NCI-H748 (cell line): ENCODE measurements at regions not wholly inside any gene's neighbourhood (a gene's known extent, or its start where the extent isn't known, plus 50 kb on each side); places are given as distances from the start of the nearest gene placed in this dataset.
"Not testable (repeated sequence)": the region's sequence is repeated elsewhere in the genome, so short reads cannot be mapped to it uniquely, and the experiment has no call there.

Experiments
- DNase-seq: peaks from one replicate; lab custom pipeline; 2025; ENCODE audit not compliant: unreplicated experiment; lab: John Stamatoyannopoulos, UW

DNA sequence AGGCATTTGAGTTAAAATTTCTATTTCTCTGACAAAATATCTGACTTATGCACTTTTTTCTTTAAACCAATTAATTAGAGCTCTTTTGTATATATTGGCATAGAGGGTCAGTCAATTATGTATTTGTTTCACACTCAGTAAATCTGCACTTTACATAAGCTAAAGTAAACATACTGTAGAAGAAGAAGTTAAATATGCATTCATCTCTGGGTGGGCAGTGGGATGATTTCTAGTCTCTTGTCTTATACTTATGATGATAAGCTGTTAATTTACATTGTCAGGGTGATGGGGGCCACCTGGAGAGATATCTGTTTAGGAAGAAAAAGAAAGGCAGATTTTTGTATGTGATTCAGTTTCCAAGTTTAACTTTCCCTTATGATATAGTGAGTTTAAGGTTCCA, 330.8 kb downstream of the IPO8 start:
- DNase-seq = no peak

DNA sequence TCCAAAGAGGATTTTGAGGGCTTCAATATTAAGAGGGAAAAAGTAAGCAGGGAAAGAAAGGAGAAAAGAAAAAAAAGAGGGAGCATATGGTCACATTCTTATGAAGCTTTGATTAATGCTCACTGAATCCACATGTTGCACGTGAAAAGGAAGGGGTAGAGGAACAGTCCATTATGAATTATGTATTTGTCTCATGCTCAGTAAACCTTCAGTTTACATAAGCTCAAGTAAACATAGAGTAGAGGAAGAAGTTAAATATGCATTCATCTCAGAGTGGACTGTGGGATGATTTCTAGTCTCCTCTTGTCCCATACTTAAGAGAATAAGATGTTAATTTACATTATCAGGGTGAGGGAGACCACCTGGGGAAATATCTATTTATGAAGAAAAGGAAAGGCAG, 334.5 kb downstream of the IPO8 start:
- DNase-seq = no peak

- DNase-seq = no peak
These were observed 337.0 kb downstream of the IPO8 start for GRCh38 chr12:30358671-30359070.

- no peak for DNase-seq
These were observed 337.7 kb downstream of the IPO8 start for GRCh38 chr12:30357766-30358490.

GRCh38 chr12:30345744-30346471, 349.8 kb downstream of the IPO8 start:
- no peak for DNase-seq

DNA sequence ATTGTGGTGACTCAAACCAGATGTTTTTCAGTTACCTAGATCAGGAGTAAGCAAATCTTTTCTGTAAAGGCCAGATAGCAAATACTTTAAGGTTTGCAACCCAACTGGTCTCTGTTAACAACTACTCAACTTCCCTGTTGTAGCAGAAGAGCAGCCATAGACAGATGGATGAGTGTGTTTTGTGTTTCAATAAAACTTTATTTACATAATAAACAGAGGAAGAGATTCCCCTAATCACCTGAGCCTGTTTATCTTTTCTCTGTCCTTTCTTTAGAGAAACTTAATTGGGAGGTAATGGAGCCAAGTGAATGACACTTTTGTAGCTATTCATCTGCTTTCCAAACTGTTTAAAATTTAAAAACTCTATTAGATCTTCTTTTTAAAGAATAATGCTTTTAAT, 365.1 kb downstream of the IPO8 start:
- DNase-seq = no peak

DNA sequence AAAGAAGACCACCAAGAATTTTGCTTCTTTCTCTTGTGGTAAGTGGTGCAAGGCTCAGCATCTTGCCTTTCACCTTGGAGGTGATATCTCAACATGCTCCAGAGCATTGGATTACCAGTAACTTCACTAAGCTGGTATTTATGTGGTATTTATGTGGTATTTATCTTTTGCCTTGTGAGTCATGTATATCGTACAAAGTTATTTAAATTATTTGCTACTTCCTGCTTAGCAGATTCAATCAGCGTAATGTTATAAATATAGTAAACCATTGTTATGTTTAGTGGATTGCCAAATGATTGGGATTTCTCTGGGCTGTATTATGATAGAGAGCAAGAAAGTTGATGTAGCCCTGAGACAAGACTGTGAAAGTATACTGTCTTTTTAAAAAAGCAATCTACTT, 366.4 kb downstream of the IPO8 start:
- DNase-seq = no peak

- no peak for DNase-seq
These were observed 372.7 kb downstream of the IPO8 start for GRCh38 chr12:30323008-30323407.

DNA sequence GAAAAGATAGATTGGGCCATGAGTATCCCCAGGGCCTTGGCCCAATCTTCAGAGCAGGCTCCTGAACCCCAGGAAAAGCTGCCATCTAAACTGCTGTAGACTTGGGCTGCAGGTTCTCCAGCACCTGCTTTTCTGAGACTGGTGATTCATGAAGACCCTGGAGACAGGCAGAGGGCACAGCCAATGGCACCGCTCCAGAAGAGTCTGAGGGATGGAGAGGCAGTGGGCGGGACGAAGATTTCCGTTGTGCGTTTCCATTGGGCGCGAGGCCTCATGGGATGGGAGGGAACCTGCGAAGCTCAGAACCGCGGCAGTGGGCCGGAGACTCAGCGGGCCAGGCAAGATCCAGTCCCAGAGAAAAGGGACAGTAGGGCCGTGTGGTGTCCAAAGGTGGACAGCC, 375.1 kb downstream of the IPO8 start:
- no peak for DNase-seq

- DNase-seq = no peak
These were observed 381.1 kb downstream of the IPO8 start for GRCh38 chr12:30314506-30315100.

- no peak for DNase-seq
These were observed 387.5 kb downstream of the IPO8 start for GRCh38 chr12:30308010-30308717.

DNA sequence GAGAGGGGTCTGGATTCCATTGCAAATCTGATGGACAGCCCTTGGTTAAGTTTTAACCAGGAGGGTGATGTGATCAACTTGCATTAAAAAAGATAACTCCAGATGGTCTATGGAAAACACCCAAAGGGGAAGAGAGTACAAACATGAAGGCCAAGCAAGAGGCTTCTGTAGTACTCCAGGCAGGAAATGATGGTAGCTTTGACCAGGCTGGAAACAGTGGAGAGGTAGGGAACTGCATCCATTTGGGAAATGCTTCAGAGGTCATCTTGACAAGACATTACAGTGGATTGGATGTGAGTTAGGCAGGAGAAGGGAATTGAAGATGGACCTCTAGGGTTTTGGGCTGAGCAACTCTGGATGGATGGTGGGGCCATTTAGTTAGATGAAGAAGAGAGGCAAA, 391.1 kb downstream of the IPO8 start:
- no peak for DNase-seq

GRCh38 chr12:30301291-30301690, 394.4 kb downstream of the IPO8 start:
- no peak for DNase-seq

GRCh38 chr12:30296486-30296885, 399.2 kb downstream of the IPO8 start:
- DNase-seq = no peak

DNA sequence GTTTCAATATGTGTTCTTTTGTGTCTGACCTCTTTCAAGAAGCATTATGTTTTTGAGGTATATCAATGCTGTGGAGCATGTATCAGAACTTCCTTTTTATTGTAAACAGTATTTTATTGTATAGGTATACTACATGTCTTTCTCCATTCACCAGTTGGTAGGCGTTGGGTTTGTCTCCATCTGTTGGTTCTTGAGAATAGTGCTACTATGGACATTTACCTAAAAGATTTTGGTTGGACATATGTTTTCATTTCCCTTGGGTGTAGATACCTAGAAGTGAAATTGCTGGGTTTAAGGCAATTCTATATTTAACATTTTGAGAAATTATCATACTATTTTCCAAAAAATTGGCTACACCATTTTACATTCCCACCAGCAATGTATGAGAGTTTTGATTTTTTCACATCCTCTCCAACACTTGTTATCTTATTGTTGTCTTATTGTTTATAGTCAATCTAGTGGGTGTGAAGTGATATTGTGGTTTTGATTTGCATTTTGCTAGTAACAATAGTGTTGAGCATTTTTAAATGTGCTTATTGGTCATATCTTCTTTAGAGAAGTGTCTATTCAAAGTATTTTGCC, 409.2 kb downstream of the IPO8 start:
- peak; percentile 55 for DNase-seq

DNA sequence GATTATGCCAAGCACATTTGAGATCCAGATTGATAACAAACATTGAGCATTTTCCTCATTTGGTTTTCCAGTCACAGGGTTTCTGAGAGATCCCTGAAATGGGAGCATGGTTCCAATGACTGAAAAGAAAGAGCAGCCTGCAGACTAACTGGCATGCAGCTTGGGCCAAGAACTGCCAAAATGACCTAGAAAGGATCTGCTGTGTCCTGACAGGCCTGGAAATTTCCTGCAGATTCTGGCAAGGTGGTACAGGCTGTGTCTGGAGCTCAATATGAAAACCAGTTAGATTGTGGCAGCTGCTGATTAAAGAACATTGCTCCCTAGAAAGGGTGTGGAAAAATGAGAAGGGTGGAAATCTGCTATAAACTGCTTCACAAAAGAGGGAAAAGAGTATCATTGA, 417.3 kb downstream of the IPO8 start:
- DNase-seq = no peak

DNA sequence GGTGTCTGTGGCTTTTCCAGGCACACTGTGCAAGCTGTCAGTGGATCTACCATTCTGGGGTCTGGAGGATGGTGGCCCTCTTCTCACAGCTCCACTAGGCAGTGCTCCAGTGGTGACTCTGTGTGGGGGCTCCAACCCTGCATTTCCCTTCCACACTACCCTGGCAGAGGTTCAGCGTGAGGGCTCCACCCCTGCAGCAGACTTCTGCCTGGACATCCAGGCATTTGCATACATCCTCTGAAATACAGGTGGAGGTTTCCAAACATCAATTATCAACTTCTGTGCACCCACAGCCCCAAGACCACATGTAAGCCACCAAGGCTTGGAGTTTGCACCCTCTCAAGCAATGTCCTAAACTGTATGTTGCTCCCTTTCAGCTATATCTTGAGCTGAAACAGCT, 423.2 kb downstream of the IPO8 start:
- DNase-seq = not testable (repeated sequence)

GRCh38 chr12:30269496-30269895, 426.2 kb downstream of the IPO8 start:
- no peak for DNase-seq

- no peak for DNase-seq
These were observed 427.6 kb downstream of the IPO8 start for GRCh38 chr12:30268041-30268440.

- no peak for DNase-seq
These were observed 432.2 kb downstream of the IPO8 start for GRCh38 chr12:30263434-30263833.

GRCh38 chr12:30257618-30258017, 438.1 kb downstream of the IPO8 start:
- no peak for DNase-seq
